IPS DF 6.9 (cell line): ENCODE measurements at regions not wholly inside any gene's neighbourhood (a gene's known extent, or its start where the extent isn't known, plus 50 kb on each side); places are given as distances from the start of the nearest gene placed in this dataset.

Source experiments
- DNase-seq: peaks from one replicate; pipeline ENCODE4 v3.0.0-alpha.2; 2013; ENCODE audit warnings: low read depth, low spot score
- H3K27ac ChIP-seq: one replicate; pipeline ENCODE4 v1.5.1; 2013; ENCODE audit warnings: low read length, control low read depth
- H3K27me3 ChIP-seq: 2 replicates; pipeline ENCODE4 v1.6.1; 2013; ENCODE audit warnings: mild to moderate bottlenecking, low read length; ENCODE audit not compliant: control insufficient read depth, insufficient read depth
- H3K36me3 ChIP-seq: 2 replicates; pipeline ENCODE4 v1.6.1; 2013; ENCODE audit warnings: low read length; ENCODE audit not compliant: control insufficient read depth, insufficient read depth
- H3K4me1 ChIP-seq: 2 replicates; pipeline ENCODE4 v1.6.1; 2013; ENCODE audit warnings: low read length; ENCODE audit not compliant: control insufficient read depth, insufficient read depth
- H3K4me3 ChIP-seq: 2 replicates; pipeline ENCODE4 v1.5.1; 2013; ENCODE audit warnings: mild to moderate bottlenecking, low read length
- H3K9me3 ChIP-seq: 2 replicates; pipeline ENCODE4 v1.6.1; 2013; ENCODE audit warnings: low read length, inconsistent platforms; ENCODE audit not compliant: control insufficient read depth, insufficient read depth
- WGBS: extraction: QIAGEN DNeasy Blood & Tissue Kit; methylation state at CpG from one replicate; pipeline ENCODE4 v1.1.7; 2013; ENCODE audit warnings: mixed read lengths, missing lambda C conversion rate; ENCODE audit not compliant: insufficient read length, insufficient coverage; 5-methylcytosine and 5-hydroxymethylcytosine counted together

GRCh38 chr2:67567886-67568285 is 170.8 kb downstream of the ETAA1 start:
- no peaks in the 10 kb centered on the region for H3K4me1 ChIP-seq
- H3K36me3 ChIP-seq: no peaks in the 10 kb centered on the region
- H3K27ac ChIP-seq: no peak overlapping the region

GRCh38 chr2:67570611-67571010 is 173.5 kb downstream of the ETAA1 start:
- H3K27me3 ChIP-seq: no peaks in the 10 kb centered on the region
- no peak overlapping the region for H3K27ac ChIP-seq
- H3K4me3 ChIP-seq: no peak overlapping the region
- no peaks in the 10 kb centered on the region for H3K4me1 ChIP-seq
- no peaks in the 10 kb centered on the region for H3K9me3 ChIP-seq
- no CpG with 5 or more reads among the region's 2 CpGs for whole genome bisulfite sequencing
- no peaks in the 10 kb centered on the region for H3K36me3 ChIP-seq
- no peak for DNase-seq

More at GRCh38 chr2:67567886-67568285, 170.8 kb downstream of the ETAA1 start:
- Histone ChIP-seq H3K4me3 (no peak overlapping the region), H3K9me3 (no peaks in the 10 kb centered on the region), H3K27me3 (no peaks in the 10 kb centered on the region)
- no peak for DNase-seq

- no peak overlapping the region for H3K4me3 ChIP-seq
- DNase-seq: no peak
- H3K4me1 ChIP-seq: no peaks in the 10 kb centered on the region
- no peaks in the 10 kb centered on the region for H3K9me3 ChIP-seq
- H3K27me3 ChIP-seq: no peaks in the 10 kb centered on the region
- no peak overlapping the region for H3K27ac ChIP-seq
- no peaks in the 10 kb centered on the region for H3K36me3 ChIP-seq
These were observed 174.9 kb downstream of the ETAA1 start for GRCh38 chr2:67571785-67572718.

GRCh38 chr2:67572721-67573435 is 175.7 kb downstream of the ETAA1 start:
- no peak overlapping the region for H3K4me3 ChIP-seq
- DNase-seq: no peak
- H3K36me3 ChIP-seq: no peaks in the 10 kb centered on the region
- no CpG with 5 or more reads among the region's 3 CpGs for WGBS
- no peaks in the 10 kb centered on the region for H3K9me3 ChIP-seq
- H3K4me1 ChIP-seq: no peaks in the 10 kb centered on the region
- H3K27me3 ChIP-seq: no peaks in the 10 kb centered on the region
- H3K27ac ChIP-seq: no peak overlapping the region

- no peak for DNase-seq
- no CpG with 5 or more reads among the region's 2 CpGs for WGBS
These were observed 177.1 kb downstream of the ETAA1 start for GRCh38 chr2:67574230-67574629.

GRCh38 chr2:67576226-67576625 is 179.1 kb downstream of the ETAA1 start:
- Histone ChIP-seq H3K4me3 (no peak overlapping the region), H3K4me1 (no peaks in the 10 kb centered on the region), H3K27me3 (no peaks in the 10 kb centered on the region), H3K9me3 (no peaks in the 10 kb centered on the region), H3K27ac (no peak overlapping the region), H3K36me3 (no peaks in the 10 kb centered on the region)
- DNase-seq: no peak
- WGBS: no CpG with 5 or more reads among the region's 2 CpGs

More at GRCh38 chr2:67574230-67574629, 177.1 kb downstream of the ETAA1 start:
- Histone ChIP-seq H3K27ac (no peak overlapping the region), H3K27me3 (no peaks in the 10 kb centered on the region), H3K4me3 (no peak overlapping the region), H3K9me3 (no peaks in the 10 kb centered on the region), H3K4me1 (no peaks in the 10 kb centered on the region), H3K36me3 (no peaks in the 10 kb centered on the region)

GRCh38 chr2:67576991-67577390 is 179.9 kb downstream of the ETAA1 start:
- DNase-seq: no peak
- whole genome bisulfite sequencing: no CpG with 5 or more reads among the region's 4 CpGs
- H3K4me3 ChIP-seq: no peak overlapping the region
- H3K9me3 ChIP-seq: no peaks in the 10 kb centered on the region
- H3K27me3 ChIP-seq: no peaks in the 10 kb centered on the region
- no peaks in the 10 kb centered on the region for H3K4me1 ChIP-seq
- no peak overlapping the region for H3K27ac ChIP-seq
- H3K36me3 ChIP-seq: no peaks in the 10 kb centered on the region

GRCh38 chr2:67579216-67579615 is 182.1 kb downstream of the ETAA1 start:
- Histone ChIP-seq H3K9me3 (no peaks in the 10 kb centered on the region), H3K27me3 (no peaks in the 10 kb centered on the region), H3K27ac (no peak overlapping the region), H3K4me3 (no peak overlapping the region), H3K4me1 (no peaks in the 10 kb centered on the region), H3K36me3 (no peaks in the 10 kb centered on the region)
- no peak for DNase-seq
- no CpG with 5 or more reads among the region's 2 CpGs for WGBS

GRCh38 chr2:67579806-67580205 is 182.7 kb downstream of the ETAA1 start:
- no peaks in the 10 kb centered on the region for H3K4me1 ChIP-seq
- no peaks in the 10 kb centered on the region for H3K9me3 ChIP-seq
- no peak for DNase-seq
- H3K27ac ChIP-seq: no peak overlapping the region
- H3K36me3 ChIP-seq: no peaks in the 10 kb centered on the region
- H3K4me3 ChIP-seq: no peak overlapping the region
- no CpG with 5 or more reads among the region's 1 CpG for WGBS
- H3K27me3 ChIP-seq: no peaks in the 10 kb centered on the region

- Histone ChIP-seq H3K9me3 (no peaks in the 10 kb centered on the region), H3K27ac (no peak overlapping the region), H3K4me1 (no peaks in the 10 kb centered on the region), H3K4me3 (no peak overlapping the region), H3K36me3 (no peaks in the 10 kb centered on the region), H3K27me3 (no peaks in the 10 kb centered on the region)
- DNase-seq: peak; percentile 18
- WGBS: no CpG with 5 or more reads among the region's 7 CpGs
These were observed 184.6 kb downstream of the ETAA1 start for GRCh38 chr2:67581751-67582150.
